BE2C (cell line): ENCODE measurements at regions not wholly inside any gene's neighbourhood (a gene's known extent, or its start where the extent isn't known, plus 50 kb on each side); places are given as distances from the start of the nearest gene placed in this dataset.

ENCODE experiments used
- DNase-seq: peaks from one replicate; pipeline ENCODE4 v3.0.0-alpha.2; 2020
- H3K27me3 ChIP-seq: fragments of 250-450 bp; sonication (Bioruptor Pico); 2 replicates; pipeline ENCODE4 v1.5.1; 2020; ENCODE audit warnings: mild to moderate bottlenecking
- H3K36me3 ChIP-seq: fragments of 250-450 bp; sonication (Bioruptor Pico); 2 replicates; pipeline ENCODE4 v1.5.1; 2020; ENCODE audit warnings: mild to moderate bottlenecking
- H3K4me1 ChIP-seq: fragments of 250-450 bp; sonication (Bioruptor Pico); 2 replicates; pipeline ENCODE4 v1.5.1; 2020
- H3K4me3 ChIP-seq: 2 replicates; pipeline ENCODE4 v1.5.1; 2011; ENCODE audit warnings: low read depth, low read length
- H3K9me3 ChIP-seq: fragments of 250-450 bp; sonication (Bioruptor Pico); 2 replicates; pipeline ENCODE4 v1.5.1; 2020
- CTCF ChIP-seq: IDR thresholded peaks from 2 replicates; pipeline ENCODE4 v1.5.1; 2012; ENCODE audit warnings: mild to moderate bottlenecking, low read depth, low read length

- Histone ChIP-seq H3K9me3 (no peaks in the 10 kb centered on the region), H3K36me3 (no peaks in the 10 kb centered on the region), H3K4me1 (no peaks in the 10 kb centered on the region), H3K4me3 (no peak overlapping the region), H3K27me3 (no peaks in the 10 kb centered on the region)
- TF ChIP-seq CTCF = no peak
- no peak for DNase-seq
These were observed 52.7 kb upstream of the NCK2 start for GRCh38 chr2:105691947-105692390.

- TF ChIP-seq CTCF = no peak
- Histone ChIP-seq H3K4me1 (no peaks in the 10 kb centered on the region), H3K36me3 (no peaks in the 10 kb centered on the region), H3K27me3 (no peaks in the 10 kb centered on the region), H3K4me3 (no peak overlapping the region), H3K9me3 (no peaks in the 10 kb centered on the region)
- DNase-seq = no peak
These were observed 54.1 kb upstream of the NCK2 start for GRCh38 chr2:105690566-105690965.

DNA sequence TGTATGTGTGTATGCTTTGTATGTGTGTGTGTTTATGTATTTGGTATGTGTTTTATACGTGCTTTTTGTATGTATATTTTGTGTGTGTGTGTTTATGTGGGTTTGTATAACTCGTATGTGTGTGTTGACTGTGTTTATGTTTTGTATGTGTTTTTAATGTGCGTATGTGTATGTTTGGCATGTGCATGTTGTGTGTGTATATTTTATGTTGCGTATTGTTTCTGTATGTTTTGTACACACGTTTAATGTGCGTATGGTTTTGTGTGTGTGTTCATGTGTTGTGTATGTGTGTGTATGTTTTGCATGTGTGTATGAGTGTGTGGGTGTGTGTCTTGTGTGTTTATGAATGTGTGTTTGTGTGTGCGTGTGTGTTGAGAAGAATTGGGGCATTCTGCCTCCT is 55.2 kb upstream of the NCK2 start:
- H3K4me1 ChIP-seq = no peaks in the 10 kb centered on the region
- no peak for TF ChIP-seq CTCF

DNA sequence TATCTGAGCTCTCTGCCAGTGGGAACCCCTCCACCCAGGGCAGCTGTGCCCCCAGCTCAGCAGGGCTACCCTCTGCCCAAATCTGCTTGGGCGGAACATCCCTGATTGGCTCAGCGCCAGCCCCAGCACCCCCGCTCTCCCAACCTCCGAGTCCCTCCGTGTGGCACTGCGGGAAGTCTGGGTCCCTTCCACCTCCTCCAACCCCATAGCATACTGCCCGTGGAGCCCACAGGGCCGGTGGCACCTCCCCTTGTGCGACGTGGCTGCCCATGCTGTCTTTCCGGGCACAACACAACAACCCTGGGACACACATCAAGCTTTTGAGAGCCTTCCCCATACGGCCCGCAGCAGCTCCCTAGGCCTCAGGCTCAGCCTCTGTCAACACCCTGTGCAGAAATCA is 55.8 kb upstream of the NCK2 start:
- Histone ChIP-seq H3K4me1 (no peaks in the 10 kb centered on the region), H3K4me3 (no peak overlapping the region), H3K36me3 (no peaks in the 10 kb centered on the region), H3K27me3 (no peaks in the 10 kb centered on the region), H3K9me3 (no peaks in the 10 kb centered on the region)
- no peak for TF ChIP-seq CTCF
- DNase-seq = no peak

More for the DNA sequence above, 55.2 kb upstream of the NCK2 start:
- H3K9me3 ChIP-seq = no peaks in the 10 kb centered on the region
- H3K36me3 ChIP-seq = no peaks in the 10 kb centered on the region
- no peak overlapping the region for H3K4me3 ChIP-seq
- no peak for DNase-seq
- H3K27me3 ChIP-seq = no peaks in the 10 kb centered on the region

GRCh38 chr2:105686588-105686987 is 58.1 kb upstream of the NCK2 start:
- no peak for DNase-seq
- no peaks in the 10 kb centered on the region for H3K27me3 ChIP-seq
- TF ChIP-seq CTCF = no peak
- no peak overlapping the region for H3K4me3 ChIP-seq
- no peaks in the 10 kb centered on the region for H3K4me1 ChIP-seq
- H3K36me3 ChIP-seq = no peaks in the 10 kb centered on the region
- H3K9me3 ChIP-seq = no peaks in the 10 kb centered on the region

GRCh38 chr2:105683011-105683492 is 61.7 kb upstream of the NCK2 start:
- Histone ChIP-seq H3K4me3 (no peak overlapping the region), H3K27me3 (no peaks in the 10 kb centered on the region), H3K36me3 (no peaks in the 10 kb centered on the region), H3K4me1 (no peaks in the 10 kb centered on the region), H3K9me3 (no peaks in the 10 kb centered on the region)
- no peak for DNase-seq
- TF ChIP-seq CTCF = no peak
